ENCODE measurements at regions not wholly inside any gene's neighbourhood (a gene's known extent, or its start where the extent isn't known, plus 50 kb on each side); places are given as distances from the start of the nearest gene placed in this dataset.
"Not testable (repeated sequence)": the region's sequence is repeated elsewhere in the genome, so short reads cannot be mapped to it uniquely, and the experiment has no call there.

DNA sequence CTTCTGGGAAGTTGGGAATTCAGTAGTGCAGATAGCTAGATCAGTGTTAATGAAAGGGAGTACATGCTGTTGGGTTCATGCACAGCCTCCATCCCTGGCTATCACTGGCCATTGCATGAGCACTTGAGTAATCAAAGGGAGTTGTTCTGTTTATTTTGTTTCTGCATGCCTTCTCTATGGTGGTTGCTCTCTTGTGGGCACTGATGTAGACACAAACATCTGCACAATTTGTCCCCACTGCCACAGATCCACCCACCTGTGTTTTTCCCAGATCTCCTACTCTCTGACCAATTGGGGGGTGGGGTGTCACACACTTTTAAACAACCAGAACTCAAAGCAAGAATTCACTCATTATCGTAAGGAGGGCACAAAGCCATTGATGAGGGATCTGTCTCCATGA lies 89.7 kb upstream of the DHRS4 start:
- no peak for DNase-seq

- no peak for DNase-seq
Measured at GRCh38 chr14:23864259-23864658, 89.3 kb upstream of the DHRS4 start.

GRCh38 chr14:23864861-23865260 lies 88.7 kb upstream of the DHRS4 start:
- no peak for DNase-seq

GRCh38 chr14:23865502-23865901 lies 88.1 kb upstream of the DHRS4 start:
- no peak for DNase-seq

GRCh38 chr14:23866269-23866668 lies 87.3 kb upstream of the DHRS4 start:
- no peak for DNase-seq

GRCh38 chr14:23869078-23869719 lies 84.4 kb upstream of the DHRS4 start:
- no peak for DNase-seq

GRCh38 chr14:23876160-23876750 lies 77.3 kb upstream of the DHRS4 start:
- DNase-seq, result no peak

DNA sequence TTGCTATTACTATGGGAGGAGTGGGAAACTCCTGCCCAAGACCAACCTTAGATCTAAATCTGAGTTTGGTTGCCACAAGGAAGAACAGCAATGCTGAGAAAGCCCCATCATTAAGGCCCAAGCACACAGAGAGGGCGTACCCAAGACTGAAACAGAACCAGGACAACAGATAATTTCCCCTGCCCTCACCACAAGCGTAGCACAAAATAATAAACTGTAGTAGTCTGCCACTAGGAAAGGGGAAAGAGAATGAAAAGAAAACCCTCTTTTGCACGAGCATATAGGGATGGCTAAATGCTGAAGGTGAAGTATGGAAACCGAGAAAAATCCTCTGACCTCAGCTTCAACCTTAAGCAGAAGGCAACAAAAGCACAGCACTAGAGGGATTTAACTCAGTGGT lies 76.5 kb upstream of the DHRS4 start:
- DNase-seq, result no peak

GRCh38 chr14:23877538-23878180 lies 75.9 kb upstream of the DHRS4 start:
- no peak for DNase-seq

DNA sequence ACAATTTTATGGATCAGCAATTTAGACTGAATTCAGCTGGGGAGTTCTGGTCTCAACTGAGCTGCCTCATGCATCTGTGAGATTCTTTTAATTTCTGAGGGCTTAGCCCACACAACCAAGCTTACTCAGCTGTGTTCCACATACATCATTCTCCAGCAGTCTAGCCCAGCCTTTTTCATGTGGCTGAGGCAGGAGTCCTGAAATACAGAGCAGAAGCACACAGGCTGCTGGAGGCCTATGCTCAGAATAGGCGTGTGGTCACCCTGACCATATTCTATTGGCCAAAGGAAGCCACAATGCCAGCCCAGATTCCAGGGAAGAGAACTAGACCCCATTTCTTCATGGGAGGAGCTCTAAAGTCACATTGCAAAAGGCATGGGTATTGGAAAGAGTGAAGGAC lies 72.3 kb upstream of the DHRS4 start:
- no peak for DNase-seq

GRCh38 chr14:23883684-23884540 lies 69.7 kb upstream of the DHRS4 start:
- no peak for DNase-seq

- no peak for DNase-seq
Measured at GRCh38 chr14:23884541-23884904, 69.0 kb upstream of the DHRS4 start.

DNA sequence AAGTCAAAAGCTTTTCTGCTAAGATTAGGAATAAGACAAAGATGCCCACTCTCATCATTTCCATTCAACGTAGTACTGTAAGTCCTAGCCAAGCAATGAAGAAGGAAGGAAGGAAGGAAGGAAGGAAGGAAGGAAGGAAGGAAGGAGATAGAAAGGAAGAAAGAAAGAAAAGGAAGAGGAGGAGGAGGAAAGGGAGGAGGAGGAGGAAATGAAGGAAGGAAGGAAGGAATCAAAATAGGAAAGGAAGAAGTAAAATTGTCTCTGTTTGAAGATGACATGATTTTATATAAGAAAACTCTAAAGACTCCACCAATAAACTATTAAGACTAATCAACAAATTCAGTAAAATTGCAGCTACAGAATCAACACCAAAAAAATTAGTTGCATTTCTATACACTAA lies 66.0 kb upstream of the DHRS4 start:
- no peak for DNase-seq

GRCh38 chr14:23891717-23892116 lies 61.9 kb upstream of the DHRS4 start:
- DNase-seq, result not testable (repeated sequence)

GRCh38 chr14:23892289-23892688 lies 61.3 kb upstream of the DHRS4 start:
- DNase-seq, result not testable (repeated sequence)

GRCh38 chr14:23894362-23895052 lies 59.1 kb upstream of the DHRS4 start:
- no peak for DNase-seq

DNA sequence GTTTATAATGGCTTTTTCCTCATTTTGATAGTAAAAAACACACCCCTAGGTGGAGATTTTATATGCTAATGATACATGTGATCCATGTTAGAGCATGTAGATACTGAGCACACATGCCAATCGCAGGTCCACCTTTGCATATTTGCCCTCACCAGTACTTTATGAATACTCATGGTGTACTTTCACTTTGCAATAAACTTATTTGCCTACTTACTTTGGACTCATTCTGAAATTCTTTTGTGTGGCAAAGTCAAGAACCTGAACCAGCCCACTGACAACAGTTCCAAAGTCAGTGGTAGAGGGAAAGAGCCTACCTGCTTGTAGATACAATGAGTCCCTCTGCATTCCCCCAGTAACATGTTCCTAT lies 58.5 kb upstream of the DHRS4 start:
- no peak for DNase-seq

DNA sequence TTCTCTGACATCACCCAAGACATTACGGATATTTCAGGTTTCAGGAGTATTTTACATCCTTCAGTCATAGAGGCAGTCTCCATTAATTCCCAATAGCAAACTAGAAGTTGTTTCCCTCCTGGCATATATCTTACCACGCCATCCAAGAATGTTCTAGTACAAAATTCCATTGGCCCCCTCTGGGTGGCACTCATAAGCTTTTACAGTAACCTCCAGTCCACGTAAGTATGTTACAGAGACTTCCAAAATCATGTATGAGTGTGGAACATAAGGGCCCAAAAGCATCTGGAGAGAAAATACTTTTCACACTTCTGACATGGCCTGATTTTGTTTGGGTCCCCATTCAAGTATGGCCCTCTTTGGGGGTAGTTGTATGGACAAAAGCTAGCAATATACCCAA lies 58.1 kb upstream of the DHRS4 start:
- no peak for DNase-seq

GRCh38 chr14:23896609-23897153 lies 56.9 kb upstream of the DHRS4 start:
- DNase-seq, result no peak

DNA sequence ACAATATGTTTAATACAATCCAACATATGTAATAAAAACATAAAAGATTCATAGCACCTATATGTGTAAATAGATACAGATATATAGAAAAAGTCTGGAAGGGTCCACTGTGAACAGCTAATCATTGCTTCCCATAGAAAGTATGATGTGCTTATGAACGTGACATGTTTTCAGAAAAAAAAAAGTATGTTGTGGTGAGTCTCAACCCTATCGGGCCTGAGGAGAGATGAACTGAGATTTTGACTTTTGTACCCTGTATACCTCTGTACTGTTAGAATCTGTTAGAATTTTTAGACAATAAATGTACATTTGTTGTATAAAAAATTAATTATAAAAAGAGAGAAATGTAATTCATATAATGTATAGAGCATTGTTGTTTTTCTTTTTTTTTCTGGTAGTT lies 56.3 kb upstream of the DHRS4 start:
- not testable (repeated sequence) for DNase-seq

GRCh38 chr14:23898359-23898758 lies 55.2 kb upstream of the DHRS4 start:
- not testable (repeated sequence) for DNase-seq

GRCh38 chr14:23899788-23900187 lies 53.8 kb upstream of the DHRS4 start:
- DNase-seq, result no peak

DNA sequence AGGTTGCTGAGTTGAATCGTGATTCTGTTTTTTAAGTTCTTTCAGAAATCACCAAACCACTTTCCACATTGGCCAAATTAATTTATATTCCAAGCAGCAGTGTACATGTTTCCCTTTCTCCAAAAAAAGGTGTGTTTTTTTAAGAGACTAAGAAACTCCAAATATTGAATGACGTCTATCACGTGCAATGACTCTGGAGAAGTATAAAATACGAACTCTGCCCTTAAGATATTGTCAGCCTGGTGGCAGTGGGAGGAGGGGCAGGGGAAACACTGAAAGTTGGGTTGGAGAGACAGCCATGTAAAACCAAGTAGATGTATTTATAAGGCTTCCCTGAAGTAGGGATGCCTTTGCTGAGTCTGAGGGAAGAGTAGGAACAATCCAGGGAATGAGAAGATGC lies 50.1 kb upstream of the DHRS4 start:
- DNase-seq, result no peak
